ENCODE measurements at regions not wholly inside any gene's neighbourhood (a gene's known extent, or its start where the extent isn't known, plus 50 kb on each side); places are given as distances from the start of the nearest gene placed in this dataset.

DNA sequence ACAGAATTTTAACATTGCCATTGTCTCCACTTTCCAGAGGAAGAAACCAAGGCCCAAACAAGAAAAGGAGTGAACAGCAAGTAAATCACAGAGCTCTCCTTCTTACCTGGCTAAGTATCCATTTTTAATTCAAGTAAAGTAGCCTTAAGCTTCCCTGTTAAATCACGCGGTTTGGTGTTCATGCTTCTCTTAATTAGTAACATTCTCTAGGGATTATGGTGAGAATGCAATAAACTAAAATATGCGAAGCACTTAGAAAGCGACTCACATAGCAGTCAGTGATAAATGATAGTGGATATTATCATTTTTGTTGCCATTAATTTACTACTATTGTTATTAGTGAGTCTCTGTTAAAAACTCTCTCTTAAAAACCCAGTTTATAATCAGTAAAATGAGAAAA, 630.5 kb upstream of the TMPRSS15 start:
- Mint-ChIP-seq H3K4me1 (ENCODE audit: unreplicated experiment) (no peaks in the 10 kb centered on the region), H3K27me3 (no peaks in the 10 kb centered on the region)
- DNase-seq (ENCODE audit: extremely low spot score, unreplicated experiment) = no peak

DNA sequence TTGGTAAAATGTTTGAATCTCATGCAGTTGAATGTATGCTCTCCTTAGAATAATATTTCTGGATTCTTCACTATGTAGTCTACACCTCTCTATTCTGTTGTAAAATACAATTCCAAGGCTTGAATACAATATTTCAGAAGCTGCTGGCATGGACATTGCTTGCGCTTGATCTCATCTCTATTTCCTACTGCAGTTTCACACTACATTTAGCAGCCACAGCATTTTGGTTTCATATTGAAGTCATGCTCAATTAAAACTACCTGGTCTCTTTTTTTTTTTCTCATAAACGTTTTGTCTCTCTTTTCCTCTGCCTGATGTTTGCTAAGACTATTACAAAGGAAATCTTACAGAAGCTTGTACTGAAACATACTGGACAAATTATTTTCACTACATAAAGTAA, 631.0 kb upstream of the TMPRSS15 start:
- Mint-ChIP-seq H3K4me1 (ENCODE audit: unreplicated experiment) (no peaks in the 10 kb centered on the region), H3K4me3 (no peak overlapping the region), H3K27me3 (no peaks in the 10 kb centered on the region), H3K9me3 (no peaks in the 10 kb centered on the region), H3K27ac (no peak overlapping the region), H3K36me3 (no peaks in the 10 kb centered on the region)
- no peak for DNase-seq (ENCODE audit: extremely low spot score, unreplicated experiment)
- TF ChIP-seq, protein P1, sequence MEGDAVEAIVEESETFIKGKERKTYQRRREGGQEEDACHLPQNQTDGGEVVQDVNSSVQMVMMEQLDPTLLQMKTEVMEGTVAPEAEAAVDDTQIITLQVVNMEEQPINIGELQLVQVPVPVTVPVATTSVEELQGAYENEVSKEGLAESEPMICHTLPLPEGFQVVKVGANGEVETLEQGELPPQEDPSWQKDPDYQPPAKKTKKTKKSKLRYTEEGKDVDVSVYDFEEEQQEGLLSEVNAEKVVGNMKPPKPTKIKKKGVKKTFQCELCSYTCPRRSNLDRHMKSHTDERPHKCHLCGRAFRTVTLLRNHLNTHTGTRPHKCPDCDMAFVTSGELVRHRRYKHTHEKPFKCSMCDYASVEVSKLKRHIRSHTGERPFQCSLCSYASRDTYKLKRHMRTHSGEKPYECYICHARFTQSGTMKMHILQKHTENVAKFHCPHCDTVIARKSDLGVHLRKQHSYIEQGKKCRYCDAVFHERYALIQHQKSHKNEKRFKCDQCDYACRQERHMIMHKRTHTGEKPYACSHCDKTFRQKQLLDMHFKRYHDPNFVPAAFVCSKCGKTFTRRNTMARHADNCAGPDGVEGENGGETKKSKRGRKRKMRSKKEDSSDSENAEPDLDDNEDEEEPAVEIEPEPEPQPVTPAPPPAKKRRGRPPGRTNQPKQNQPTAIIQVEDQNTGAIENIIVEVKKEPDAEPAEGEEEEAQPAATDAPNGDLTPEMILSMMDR (conservative IDR thresholded peaks at IDR 0.05) = no peak

More for the DNA sequence above, 630.5 kb upstream of the TMPRSS15 start:
- no peak overlapping the region for H3K4me3 Mint-ChIP-seq
- H3K27ac Mint-ChIP-seq = no peak overlapping the region
- H3K36me3 Mint-ChIP-seq = no peaks in the 10 kb centered on the region
- TF ChIP-seq, protein P1 (conservative IDR thresholded peaks at IDR 0.05) = no peak
- H3K9me3 Mint-ChIP-seq = no peaks in the 10 kb centered on the region

DNA sequence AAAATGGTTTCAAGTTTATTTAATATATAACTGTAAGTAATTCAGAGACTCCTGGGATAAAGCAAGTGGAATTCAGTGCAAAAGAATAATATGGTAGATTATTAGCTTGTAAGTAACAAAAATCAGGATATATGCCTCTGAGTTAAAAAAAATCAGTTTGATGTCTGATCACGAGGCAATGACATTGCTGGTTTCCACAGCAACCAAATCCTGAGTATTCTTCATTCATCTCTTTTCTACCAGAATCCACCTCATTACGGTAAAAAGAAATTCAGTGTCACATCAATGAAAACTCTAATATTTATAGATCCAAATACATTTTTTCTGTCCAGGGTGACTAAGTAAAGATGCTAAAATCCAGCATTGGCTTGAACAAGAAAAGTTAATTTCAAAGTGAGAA, 642.3 kb upstream of the TMPRSS15 start:
- TF ChIP-seq, protein P1 (conservative IDR thresholded peaks at IDR 0.05) = no peak
- no peak overlapping the region for H3K4me3 Mint-ChIP-seq
- H3K36me3 Mint-ChIP-seq = no peaks in the 10 kb centered on the region
- DNase-seq (ENCODE audit: extremely low spot score, unreplicated experiment) = no peak
- no peaks in the 10 kb centered on the region for H3K4me1 Mint-ChIP-seq (ENCODE audit: unreplicated experiment)
- no peaks in the 10 kb centered on the region for H3K27me3 Mint-ChIP-seq
- H3K9me3 Mint-ChIP-seq = peaks cover 9% of the 10 kb centered on the region
- H3K27ac Mint-ChIP-seq = no peak overlapping the region

DNA sequence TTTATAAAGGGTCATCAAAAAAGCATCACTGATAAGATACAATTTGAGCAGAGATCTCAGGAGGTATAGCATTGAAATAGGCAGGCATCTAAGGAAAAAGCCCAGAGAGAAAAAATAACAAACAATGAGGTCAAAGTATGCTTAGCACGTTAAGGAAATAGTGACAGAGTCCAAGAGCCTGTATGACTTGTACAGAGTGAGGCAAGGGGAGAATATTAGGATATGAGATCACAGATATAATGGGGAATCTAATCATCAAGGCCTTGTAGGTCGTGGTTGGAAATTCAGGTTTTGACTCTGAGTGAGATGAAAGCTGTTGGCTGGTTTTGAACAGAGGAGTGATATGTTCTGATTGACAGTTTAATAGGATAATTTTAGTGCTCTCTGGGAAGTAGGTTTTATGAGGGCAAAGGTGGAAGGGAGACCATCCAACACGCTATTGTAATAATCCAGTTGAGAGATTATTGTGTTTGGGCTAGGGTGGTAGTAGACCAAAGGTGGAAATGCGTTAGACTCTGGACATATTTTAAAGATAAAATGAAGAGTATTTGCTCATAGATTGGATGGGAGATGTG, 644.6 kb upstream of the TMPRSS15 start:
- no peak for DNase-seq (ENCODE audit: extremely low spot score, unreplicated experiment)

DNA sequence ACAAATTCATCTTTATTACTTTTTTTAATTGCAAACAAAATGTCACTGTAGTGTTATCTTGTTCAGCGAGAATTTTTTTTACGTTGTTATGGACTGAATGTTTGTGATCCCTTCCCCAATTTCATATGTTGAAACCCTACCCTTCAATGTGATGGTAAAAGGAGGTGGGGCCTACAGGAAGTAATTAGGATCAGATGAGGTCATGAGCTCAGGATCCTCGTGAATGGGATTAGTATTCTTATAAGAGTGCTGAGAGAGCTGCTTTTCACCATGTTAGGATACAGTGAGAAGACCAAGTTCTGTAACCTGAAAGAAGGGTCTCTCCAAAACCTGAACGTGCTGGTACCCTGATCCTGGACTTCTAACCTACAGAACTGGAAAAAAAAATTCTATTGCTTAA, 646.0 kb upstream of the TMPRSS15 start:
- Mint-ChIP-seq H3K4me3 (no peak overlapping the region), H3K9me3 (peaks cover 8% of the 10 kb centered on the region), H3K27ac (no peak overlapping the region), H3K27me3 (no peaks in the 10 kb centered on the region), H3K36me3 (no peaks in the 10 kb centered on the region), H3K4me1 (ENCODE audit: unreplicated experiment) (no peaks in the 10 kb centered on the region)
- TF ChIP-seq, protein P1 (conservative IDR thresholded peaks at IDR 0.05) = no peak
- no peak for DNase-seq (ENCODE audit: extremely low spot score, unreplicated experiment)

More for the DNA sequence above, 644.6 kb upstream of the TMPRSS15 start:
- Mint-ChIP-seq H3K27me3 (no peaks in the 10 kb centered on the region), H3K27ac (no peak overlapping the region), H3K4me3 (no peak overlapping the region), H3K9me3 (peaks cover 8% of the 10 kb centered on the region), H3K36me3 (no peaks in the 10 kb centered on the region), H3K4me1 (ENCODE audit: unreplicated experiment) (no peaks in the 10 kb centered on the region)
- TF ChIP-seq, protein P1 (conservative IDR thresholded peaks at IDR 0.05) = no peak

DNA sequence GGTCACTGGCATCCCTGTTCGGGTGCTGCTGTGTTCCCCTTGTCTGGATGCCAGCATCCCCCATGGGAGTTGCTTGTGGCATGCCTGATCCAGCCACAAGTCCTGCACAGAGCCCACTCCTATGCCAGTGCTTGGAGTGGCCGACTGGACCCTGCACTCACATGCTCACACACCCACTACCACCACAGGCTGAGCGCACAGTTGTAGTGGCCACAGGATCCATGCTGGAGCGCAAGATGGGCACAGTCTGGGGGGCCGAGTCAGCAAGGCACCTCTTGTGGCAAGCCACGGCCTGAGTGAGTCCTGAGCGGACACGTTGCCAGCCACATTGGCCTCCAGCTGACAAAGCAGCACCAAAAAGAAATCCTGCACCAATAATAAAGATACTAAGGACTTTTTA, 661.6 kb upstream of the TMPRSS15 start:
- H3K27ac Mint-ChIP-seq = no peak overlapping the region
- no peak overlapping the region for H3K4me3 Mint-ChIP-seq
- H3K9me3 Mint-ChIP-seq = no peaks in the 10 kb centered on the region
- DNase-seq (ENCODE audit: extremely low spot score, unreplicated experiment) = no peak
- TF ChIP-seq, protein P1 (conservative IDR thresholded peaks at IDR 0.05) = no peak
- H3K36me3 Mint-ChIP-seq = no peaks in the 10 kb centered on the region
- H3K27me3 Mint-ChIP-seq = no peaks in the 10 kb centered on the region
- no peaks in the 10 kb centered on the region for H3K4me1 Mint-ChIP-seq (ENCODE audit: unreplicated experiment)
